Mesenchymal stem cell (in vitro differentiated cells and primary cell): ENCODE measurements at regions not wholly inside any gene's neighbourhood (a gene's known extent, or its start where the extent isn't known, plus 50 kb on each side); places are given as distances from the start of the nearest gene placed in this dataset.

Source experiments
- DNase-seq: peaks from one replicate; pipeline ENCODE4 v3.0.0-alpha.2; 2013
- H2AFZ ChIP-seq: one replicate; pipeline ENCODE4 v1.6.1; 2013; ENCODE audit warnings: low read depth, mild to moderate bottlenecking, control low read depth, inconsistent platforms, low read length, moderate library complexity
- H2AK5ac ChIP-seq: 2 replicates; pipeline ENCODE4 v1.6.1; 2013; ENCODE audit warnings: low read length, moderate library complexity, mild to moderate bottlenecking, inconsistent platforms; ENCODE audit not compliant: severe bottlenecking
- H2BK120ac ChIP-seq: one replicate; pipeline ENCODE4 v1.6.1; 2013; ENCODE audit warnings: low read depth, mild to moderate bottlenecking, inconsistent platforms, low read length, moderate library complexity
- H2BK12ac ChIP-seq, 2 experiments: one replicate each; pipeline ENCODE4 v1.6.1; 2013; ENCODE audit warnings: inconsistent platforms in 2 of 2, low read length in 2 of 2, mild to moderate bottlenecking in 2 of 2, moderate library complexity in 2 of 2, control low read depth in 1 of 2
- H2BK15ac ChIP-seq: one replicate; pipeline ENCODE4 v1.6.1; 2013; ENCODE audit warnings: mild to moderate bottlenecking, low read depth, inconsistent platforms; ENCODE audit not compliant: poor library complexity, severe bottlenecking
- H2BK5ac ChIP-seq: 2 replicates; pipeline ENCODE4 v1.6.1; 2013; ENCODE audit warnings: low read depth, mild to moderate bottlenecking, low read length, control low read depth, inconsistent platforms; ENCODE audit not compliant: poor library complexity, severe bottlenecking
- H3K14ac ChIP-seq, 2 experiments: one replicate each; pipeline ENCODE4 v1.6.1; 2013; ENCODE audit warnings: inconsistent platforms in 2 of 2, low read length in 2 of 2, control low read depth in 1 of 2, mild to moderate bottlenecking in 1 of 2, moderate library complexity in 1 of 2
- H3K18ac ChIP-seq, 2 experiments: one replicate each; pipeline ENCODE4 v1.6.1; 2013; ENCODE audit warnings: inconsistent platforms in 2 of 2, low read length in 2 of 2, control low read depth in 1 of 2, low read depth in 1 of 2, mild to moderate bottlenecking in 1 of 2
- H3K23ac ChIP-seq, 2 experiments: one replicate each; pipeline ENCODE4 v1.6.1; 2013; ENCODE audit warnings: inconsistent platforms in 2 of 2, low read length in 2 of 2, mild to moderate bottlenecking in 2 of 2, moderate library complexity in 2 of 2, control low read depth in 1 of 2
- H3K27ac ChIP-seq: 2 replicates; pipeline ENCODE4 v1.5.1; 2013; ENCODE audit warnings: mild to moderate bottlenecking, moderate library complexity, low read length, control low read depth, inconsistent platforms; ENCODE audit not compliant: poor library complexity, severe bottlenecking
- H3K27me3 ChIP-seq, 2 experiments: 2 replicates each; pipeline versions ENCODE4 v1.6.1 to v1.7.0; 2013; ENCODE audit warnings: low read length in 2 of 2, mild to moderate bottlenecking in 2 of 2, moderate library complexity in 2 of 2, control low read depth in 1 of 2, inconsistent platforms in 1 of 2; ENCODE audit not compliant: control insufficient read depth in 1 of 2, insufficient read depth in 1 of 2
- H3K36me3 ChIP-seq, 2 experiments: 2 replicates each; pipeline versions ENCODE4 v1.6.1 to v1.7.0; 2013; ENCODE audit warnings: low read length in 2 of 2, control low read depth in 1 of 2, inconsistent platforms in 1 of 2, low read depth in 1 of 2, mild to moderate bottlenecking in 1 of 2; ENCODE audit not compliant: insufficient read depth in 2 of 2, control insufficient read depth in 1 of 2
- H3K4ac ChIP-seq, 2 experiments: one replicate each; pipeline ENCODE4 v1.6.1; 2013; ENCODE audit warnings: inconsistent platforms in 2 of 2, low read length in 2 of 2, mild to moderate bottlenecking in 2 of 2, moderate library complexity in 2 of 2, control low read depth in 1 of 2, low read depth in 1 of 2
- H3K4me1 ChIP-seq: 2 replicates; pipeline ENCODE4 v1.6.1; 2013; ENCODE audit warnings: low read depth, low read length, control low read depth; ENCODE audit not compliant: control insufficient read depth, insufficient read depth
- H3K4me2 ChIP-seq: 2 replicates; pipeline ENCODE4 v1.6.1; 2013; ENCODE audit warnings: low read length, mild to moderate bottlenecking, inconsistent platforms; ENCODE audit not compliant: poor library complexity, severe bottlenecking
- H3K4me3 ChIP-seq, 2 experiments: 2 replicates each; pipeline versions ENCODE4 v1.5.1 to v1.7.0; 2013; ENCODE audit warnings: low read length in 2 of 2, mild to moderate bottlenecking in 2 of 2, control low read depth in 1 of 2, low read depth in 1 of 2; ENCODE audit not compliant: insufficient read depth in 1 of 2
- H3K79me1 ChIP-seq: replicated peaks from 2 replicates; pipeline ENCODE4 v1.6.1; 2013; ENCODE audit warnings: mild to moderate bottlenecking, control low read depth, low read length, inconsistent platforms; ENCODE audit not compliant: poor library complexity, severe bottlenecking
- H3K9ac ChIP-seq: 2 replicates; pipeline ENCODE4 v1.7.0; 2013; ENCODE audit warnings: mild to moderate bottlenecking, low read length, moderate library complexity
- H3K9me3 ChIP-seq: 2 replicates; pipeline ENCODE4 v1.7.0; 2013; ENCODE audit warnings: mild to moderate bottlenecking, low read length; ENCODE audit not compliant: control insufficient read depth
- H4K8ac ChIP-seq: one replicate; pipeline ENCODE4 v1.6.1; 2013; ENCODE audit warnings: inconsistent platforms, mild to moderate bottlenecking, low read length, moderate library complexity
- H4K91ac ChIP-seq: one replicate; pipeline ENCODE4 v1.6.1; 2013; ENCODE audit warnings: mild to moderate bottlenecking, low read length, inconsistent platforms
- WGBS: methylation state at CpG from one replicate; pipeline ENCODE4 v1.1.7; 2013; ENCODE audit warnings: mixed read lengths; 5-methylcytosine and 5-hydroxymethylcytosine counted together

GRCh38 chr13:87872813-87873212, 201.6 kb downstream of the SLITRK5 start:
- no peak overlapping the region for H2BK5ac ChIP-seq
- WGBS = 88% methylated on average over 2 of the region's 2 CpGs
- H2BK120ac ChIP-seq = no peak overlapping the region
- no peak overlapping the region for H4K91ac ChIP-seq
- H4K8ac ChIP-seq = no peak overlapping the region
- no peak overlapping the region for H2AK5ac ChIP-seq
- H3K9me3 ChIP-seq = no peaks in the 10 kb centered on the region
- no peak overlapping the region for H3K27ac ChIP-seq
- H3K18ac ChIP-seq = no peak overlapping the region
- no peak overlapping the region for H2BK12ac ChIP-seq
- H3K4me3 ChIP-seq = no peak overlapping the region
- no peak overlapping the region for H3K4ac ChIP-seq
- no peak overlapping the region for H3K4me2 ChIP-seq
- no peak overlapping the region for H2BK15ac ChIP-seq
- no peak overlapping the region for H2AFZ ChIP-seq
- H3K23ac ChIP-seq = no peak overlapping the region
- H3K14ac ChIP-seq = no peak overlapping the region
- H3K79me1 ChIP-seq = no peaks in the 10 kb centered on the region
- no peaks in the 10 kb centered on the region for H3K36me3 ChIP-seq
- DNase-seq = no peak
- H3K27me3 ChIP-seq = no peaks in the 10 kb centered on the region
- no peaks in the 10 kb centered on the region for H3K4me1 ChIP-seq
- no peak overlapping the region for H3K9ac ChIP-seq

- H3K4me2 ChIP-seq = no peak overlapping the region
- no peak overlapping the region for H2BK5ac ChIP-seq
- H2BK15ac ChIP-seq = no peak overlapping the region
- WGBS = 69% methylated on average over 2 of the region's 2 CpGs
- H3K79me1 ChIP-seq = no peaks in the 10 kb centered on the region
- H3K14ac ChIP-seq = no peak overlapping the region
- no peak overlapping the region for H3K27ac ChIP-seq
- H3K23ac ChIP-seq = no peak overlapping the region
- H4K91ac ChIP-seq = no peak overlapping the region
- no peaks in the 10 kb centered on the region for H3K4me1 ChIP-seq
- H3K9ac ChIP-seq = no peak overlapping the region
- H3K9me3 ChIP-seq = no peaks in the 10 kb centered on the region
- H2BK120ac ChIP-seq = no peak overlapping the region
- H2AFZ ChIP-seq = no peak overlapping the region
- H2BK12ac ChIP-seq = no peak overlapping the region
- no peak overlapping the region for H4K8ac ChIP-seq
- no peak for DNase-seq
- H3K18ac ChIP-seq = no peak overlapping the region
- H3K4me3 ChIP-seq = no peak overlapping the region
- H2AK5ac ChIP-seq = no peak overlapping the region
- H3K4ac ChIP-seq = no peak overlapping the region
- H3K27me3 ChIP-seq = no peaks in the 10 kb centered on the region
- H3K36me3 ChIP-seq = no peaks in the 10 kb centered on the region
Observed at GRCh38 chr13:87877477-87877876, 206.3 kb downstream of the SLITRK5 start.

GRCh38 chr13:87878706-87879105, 207.5 kb downstream of the SLITRK5 start:
- Histone ChIP-seq H2BK120ac (no peak overlapping the region), H3K79me1 (no peaks in the 10 kb centered on the region), H4K8ac (no peak overlapping the region), H2AFZ (no peak overlapping the region), H3K4me2 (no peak overlapping the region), H2BK12ac (no peak overlapping the region), H3K9ac (no peak overlapping the region), H3K27ac (no peak overlapping the region), H3K14ac (no peak overlapping the region), H2BK15ac (no peak overlapping the region), H3K27me3 (no peaks in the 10 kb centered on the region), H3K9me3 (no peaks in the 10 kb centered on the region), H3K23ac (no peak overlapping the region), H3K36me3 (no peaks in the 10 kb centered on the region), H3K4me3 (no peak overlapping the region), H4K91ac (no peak overlapping the region), H2BK5ac (no peak overlapping the region), H3K4ac (no peak overlapping the region), H3K18ac (no peak overlapping the region), H3K4me1 (no peaks in the 10 kb centered on the region), H2AK5ac (no peak overlapping the region)
- peak; percentile 11 for DNase-seq

GRCh38 chr13:87884884-87885283, 213.7 kb downstream of the SLITRK5 start:
- Histone ChIP-seq H2BK120ac (no peak overlapping the region), H2AK5ac (no peak overlapping the region), H3K36me3 (no peaks in the 10 kb centered on the region), H3K27ac (no peak overlapping the region), H3K9me3 (no peaks in the 10 kb centered on the region), H3K4me2 (no peak overlapping the region), H2BK15ac (no peak overlapping the region), H3K4me3 (no peak overlapping the region), H3K23ac (no peak overlapping the region), H3K27me3 (no peaks in the 10 kb centered on the region), H4K8ac (no peak overlapping the region), H2BK5ac (no peak overlapping the region), H3K79me1 (no peaks in the 10 kb centered on the region), H3K9ac (no peak overlapping the region), H3K4me1 (no peaks in the 10 kb centered on the region), H4K91ac (no peak overlapping the region), H2AFZ (no peak overlapping the region), H3K14ac (no peak overlapping the region), H3K18ac (no peak overlapping the region), H2BK12ac (no peak overlapping the region), H3K4ac (no peak overlapping the region)
- peak; percentile 78 for DNase-seq
- 0% methylated on average over 1 of the region's 5 CpGs for WGBS
